CD14-positive monocyte (primary cell): ENCODE measurements at regions not wholly inside any gene's neighbourhood (a gene's known extent, or its start where the extent isn't known, plus 50 kb on each side); places are given as distances from the start of the nearest gene placed in this dataset.

Source experiments
- DNase-seq, 3 donors: peaks; one replicate each; pipeline ENCODE4 v3.0.0-alpha.2; 2011 to 2022
- H2AFZ ChIP-seq: 2 replicates; pipeline ENCODE4 v1.6.0; 2012; ENCODE audit warnings: mild to moderate bottlenecking, low read depth, low read length, inconsistent platforms; ENCODE audit not compliant: insufficient read depth, poor library complexity, severe bottlenecking
- H3K27ac ChIP-seq, 2 donors: 1 replicate in 1 of 2; 2 replicates in 1 of 2; pipeline ENCODE4 v1.5.1; 2012 to 2013; ENCODE audit warnings: low read length in 2 of 2, control low read depth in 1 of 2, inconsistent platforms in 1 of 2, low read depth in 1 of 2, mild to moderate bottlenecking in 1 of 2
- H3K27me3 ChIP-seq, 2 donors: one replicate each; pipeline versions ENCODE4 v1.6.0 to v1.6.1; 2011 to 2013; ENCODE audit warnings: low read length in 2 of 2; ENCODE audit not compliant: control insufficient read depth in 2 of 2, insufficient read depth in 2 of 2
- H3K36me3 ChIP-seq, 2 donors: replicated peaks in 1 of 2; 1 replicate in 1 of 2; 2 replicates in 1 of 2; pipeline versions ENCODE4 v1.5.1 to v1.6.1; 2012 to 2013; ENCODE audit warnings: low read length in 2 of 2, control low read depth in 1 of 2, inconsistent platforms in 1 of 2, mild to moderate bottlenecking in 1 of 2; ENCODE audit not compliant: insufficient read depth in 2 of 2, control insufficient read depth in 1 of 2
- H3K4me1 ChIP-seq, 2 donors: 1 replicate in 1 of 2; 2 replicates in 1 of 2; pipeline versions ENCODE4 v1.5.1 to v1.6.1; 2012 to 2013; ENCODE audit warnings: low read length in 2 of 2, control low read depth in 1 of 2, inconsistent platforms in 1 of 2, mild to moderate bottlenecking in 1 of 2, moderate library complexity in 1 of 2; ENCODE audit not compliant: insufficient read depth in 2 of 2, control insufficient read depth in 1 of 2
- H3K4me2 ChIP-seq: replicated peaks from 2 replicates; pipeline ENCODE3; 2012; ENCODE audit warnings: low read length, moderate library complexity, mild to moderate bottlenecking; ENCODE audit not compliant: poor library complexity, severe bottlenecking; ENCODE audit errors: extremely low read depth
- H3K4me3 ChIP-seq, 3 experiments: fragments of 200-600 bp in 1 of 3; sonication (generic) in 1 of 3; replicated peaks in 1 of 3; 1 replicate in 2 of 3; 2 replicates in 1 of 3; pipeline ENCODE4 v1.5.1; 2011 to 2013; ENCODE audit warnings: low read length in 3 of 3, mild to moderate bottlenecking in 3 of 3, control low read depth in 2 of 3, low read depth in 2 of 3, inconsistent platforms in 1 of 3, moderate library complexity in 1 of 3
- H3K79me2 ChIP-seq: 2 replicates; pipeline ENCODE4 v1.6.0; 2012; ENCODE audit warnings: mild to moderate bottlenecking, control low read depth, inconsistent platforms, low read length, moderate library complexity; ENCODE audit not compliant: insufficient read depth
- H3K9ac ChIP-seq: 2 replicates; pipeline ENCODE4 v1.6.0; 2017; ENCODE audit warnings: low read length, mild to moderate bottlenecking; ENCODE audit not compliant: insufficient read depth, poor library complexity, severe bottlenecking
- H3K9me3 ChIP-seq, 2 donors: replicated peaks in 1 of 2; 1 replicate in 1 of 2; 2 replicates in 1 of 2; pipeline versions ENCODE4 v1.5.1 to v1.6.1; 2012 to 2013; ENCODE audit warnings: low read length in 2 of 2, control low read depth in 1 of 2; ENCODE audit not compliant: control insufficient read depth in 1 of 2, insufficient read depth in 1 of 2
- H4K20me1 ChIP-seq: 2 replicates; pipeline ENCODE4 v1.6.0; 2012; ENCODE audit warnings: mild to moderate bottlenecking, low read length, control low read depth, moderate library complexity; ENCODE audit not compliant: insufficient read depth
- H3K27ac Mint-ChIP-seq, 7 donors: one replicate each; pipeline ENCODE4 v1.8.0; 2020; ENCODE audit warnings: mild to moderate bottlenecking in 7 of 7, mixed read lengths in 7 of 7, moderate library complexity in 6 of 7, inconsistent platforms in 2 of 7
- H3K27me3 Mint-ChIP-seq, 3 donors: one replicate each; pipeline ENCODE4 v1.8.0; 2021 to 2022; ENCODE audit warnings: low read depth in 3 of 3, mild to moderate bottlenecking in 3 of 3, mixed read lengths in 3 of 3, moderate library complexity in 3 of 3, inconsistent platforms in 1 of 3
- H3K36me3 Mint-ChIP-seq, 2 donors: one replicate each; pipeline ENCODE4 v1.8.0; 2020; ENCODE audit warnings: mixed read lengths in 2 of 2, inconsistent platforms in 1 of 2, mild to moderate bottlenecking in 1 of 2
- H3K4me1 Mint-ChIP-seq: one replicate; pipeline ENCODE4 v1.8.0; 2020; ENCODE audit warnings: mild to moderate bottlenecking, mixed read lengths
- H3K4me3 Mint-ChIP-seq, 2 donors: one replicate each; pipeline ENCODE4 v1.8.0; 2020; ENCODE audit warnings: mild to moderate bottlenecking in 2 of 2, mixed read lengths in 2 of 2, moderate library complexity in 1 of 2
- H3K9me3 Mint-ChIP-seq, 7 donors: one replicate each; pipeline ENCODE4 v1.8.0; 2020 to 2022; ENCODE audit warnings: mixed read lengths in 7 of 7, mild to moderate bottlenecking in 6 of 7, moderate library complexity in 6 of 7, inconsistent platforms in 2 of 7
- WGBS: methylation state at CpG from one replicate; pipeline ENCODE4 v1.1.5; 2013; ENCODE audit warnings: missing lambda C conversion rate; ENCODE audit not compliant: insufficient coverage; 5-methylcytosine and 5-hydroxymethylcytosine counted together
- intact Hi-C, 2 donors: fragments of 100-400 bp; cut with micrococcal nuclease; formaldehyde crosslinking; loops; one replicate each; pipeline versions ENCODE4 v1.15.0 to v1.15.1; 2023
- TF ChIP-seq, protein P1 (sequence below): fragments of 200-600 bp; IDR thresholded peaks from one replicate; pipeline ENCODE4 v1.8.0; 2022; ENCODE audit warnings: antibody characterized with exemption, mild to moderate bottlenecking

DNA sequence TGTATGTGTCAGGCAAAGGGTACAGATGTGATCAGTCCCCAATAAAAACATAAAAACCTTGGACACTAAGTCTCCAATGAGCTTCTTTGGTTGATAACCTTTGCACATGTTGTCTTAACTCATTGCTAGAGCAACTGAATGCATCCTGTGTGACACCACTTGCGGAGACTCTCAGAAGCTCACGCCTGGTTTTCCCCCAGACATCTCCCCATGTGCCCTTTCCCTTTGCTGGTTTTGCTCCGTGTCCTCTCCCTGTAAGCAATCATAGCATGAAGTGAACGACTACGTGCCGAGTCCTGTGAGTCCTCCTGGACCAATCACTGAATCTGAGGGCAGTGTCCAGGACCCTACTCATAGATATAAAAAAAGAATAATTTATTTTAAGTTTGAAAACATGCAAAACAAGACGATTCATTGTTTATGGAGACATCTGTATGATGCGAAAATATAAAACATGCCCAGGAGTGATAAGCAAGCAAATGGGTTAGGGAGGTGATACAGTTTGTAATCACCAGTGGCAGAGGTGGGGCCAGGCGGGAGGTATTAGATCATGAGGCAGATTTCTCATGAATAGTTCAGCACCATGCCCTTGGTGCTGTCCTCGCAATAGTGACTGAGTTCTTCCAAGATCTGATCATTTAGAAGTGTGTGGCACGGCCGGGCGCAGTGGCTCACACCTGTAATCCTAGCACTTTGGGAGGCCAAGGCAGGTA lies 115.5 kb downstream of the MED10 start:
- no peak overlapping the region for H2AFZ ChIP-seq
- no peaks in the 10 kb centered on the region for H3K36me3 ChIP-seq
- H3K27me3 ChIP-seq: no peaks in the 10 kb centered on the region
- 93% methylated on average over 7 of the region's 13 CpGs for WGBS
- no peak overlapping the region for H3K27ac ChIP-seq
- Mint-ChIP-seq H3K27me3 (no peaks in the 10 kb centered on the region), H3K27ac (no peak overlapping the region), H3K4me1 (no peaks in the 10 kb centered on the region), H3K4me3 (no peak overlapping the region), H3K9me3 (peaks cover 0 to 16% (median 4%) of the 10 kb centered on the region in 7 donors), H3K36me3 (no peaks in the 10 kb centered on the region)
- peaks cover 0 to 6% of the 10 kb centered on the region in 2 donors for H3K9me3 ChIP-seq
- TF ChIP-seq, protein P1, sequence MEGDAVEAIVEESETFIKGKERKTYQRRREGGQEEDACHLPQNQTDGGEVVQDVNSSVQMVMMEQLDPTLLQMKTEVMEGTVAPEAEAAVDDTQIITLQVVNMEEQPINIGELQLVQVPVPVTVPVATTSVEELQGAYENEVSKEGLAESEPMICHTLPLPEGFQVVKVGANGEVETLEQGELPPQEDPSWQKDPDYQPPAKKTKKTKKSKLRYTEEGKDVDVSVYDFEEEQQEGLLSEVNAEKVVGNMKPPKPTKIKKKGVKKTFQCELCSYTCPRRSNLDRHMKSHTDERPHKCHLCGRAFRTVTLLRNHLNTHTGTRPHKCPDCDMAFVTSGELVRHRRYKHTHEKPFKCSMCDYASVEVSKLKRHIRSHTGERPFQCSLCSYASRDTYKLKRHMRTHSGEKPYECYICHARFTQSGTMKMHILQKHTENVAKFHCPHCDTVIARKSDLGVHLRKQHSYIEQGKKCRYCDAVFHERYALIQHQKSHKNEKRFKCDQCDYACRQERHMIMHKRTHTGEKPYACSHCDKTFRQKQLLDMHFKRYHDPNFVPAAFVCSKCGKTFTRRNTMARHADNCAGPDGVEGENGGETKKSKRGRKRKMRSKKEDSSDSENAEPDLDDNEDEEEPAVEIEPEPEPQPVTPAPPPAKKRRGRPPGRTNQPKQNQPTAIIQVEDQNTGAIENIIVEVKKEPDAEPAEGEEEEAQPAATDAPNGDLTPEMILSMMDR: no peak
- intact Hi-C loops: no loop called here
- no peaks in the 10 kb centered on the region for H4K20me1 ChIP-seq
- no peak for DNase-seq
- no peak overlapping the region for H3K4me3 ChIP-seq
- no peaks in the 10 kb centered on the region for H3K4me1 ChIP-seq
- H3K4me2 ChIP-seq: no peak overlapping the region
- H3K79me2 ChIP-seq: no peaks in the 10 kb centered on the region
- H3K9ac ChIP-seq: no peak overlapping the region

DNA sequence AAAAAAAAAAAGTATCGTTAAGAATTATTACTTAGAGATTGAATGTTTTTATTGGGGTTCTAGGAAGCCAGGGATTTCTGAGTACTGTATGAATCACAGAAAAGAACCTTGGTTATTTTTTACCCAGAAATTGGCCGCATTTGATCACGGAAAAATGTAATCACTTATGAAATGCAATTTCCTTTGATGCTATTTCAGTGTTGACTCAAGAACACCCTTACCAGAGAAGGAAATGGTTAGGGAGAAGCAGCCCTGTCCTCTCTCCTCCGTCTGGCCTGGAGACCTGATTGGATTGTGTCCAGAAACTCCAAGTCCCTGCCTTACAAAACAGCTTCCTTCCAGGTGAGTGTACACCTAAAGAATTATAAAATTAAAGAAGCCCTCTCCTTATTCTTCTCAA lies 116.7 kb downstream of the MED10 start:
- H3K79me2 ChIP-seq: no peaks in the 10 kb centered on the region
- intact Hi-C loops: no loop called here
- WGBS: no CpG with 5 or more reads among the region's 4 CpGs
- no peak overlapping the region for H3K4me2 ChIP-seq
- no peaks in the 10 kb centered on the region for H3K27me3 ChIP-seq
- Mint-ChIP-seq H3K36me3 (no peaks in the 10 kb centered on the region), H3K27ac (no peak overlapping the region), H3K4me3 (no peak overlapping the region), H3K4me1 (no peaks in the 10 kb centered on the region), H3K9me3 (peaks cover 3 to 16% (median 7%) of the 10 kb centered on the region in 7 donors), H3K27me3 (no peaks in the 10 kb centered on the region)
- H3K27ac ChIP-seq: no peak overlapping the region
- no peak overlapping the region for H3K4me3 ChIP-seq
- H2AFZ ChIP-seq: no peak overlapping the region
- no peak for DNase-seq
- H3K36me3 ChIP-seq: no peaks in the 10 kb centered on the region
- H3K9me3 ChIP-seq: peaks cover 0 to 6% of the 10 kb centered on the region in 2 donors
- H4K20me1 ChIP-seq: no peaks in the 10 kb centered on the region
- TF ChIP-seq, protein P1: no peak
- no peaks in the 10 kb centered on the region for H3K4me1 ChIP-seq
- H3K9ac ChIP-seq: no peak overlapping the region
